ENCODE measurements at regions not wholly inside any gene's neighbourhood (a gene's known extent, or its start where the extent isn't known, plus 50 kb on each side); places are given as distances from the start of the nearest gene placed in this dataset.
A peak's percentile ranks its signal among the peaks of the same experiment; 100 is the strongest.
"Not testable (repeated sequence)": the region's sequence is repeated elsewhere in the genome, so short reads cannot be mapped to it uniquely, and the experiment has no call there.

- TF ChIP-seq CTCF (IDR thresholded peaks at IDR 0.05; ENCODE audit: low read length, missing control alignments) = no peak
- peak; percentile 19 for DNase-seq (ENCODE audit: low read depth)
- H3K4me3 ChIP-seq (replicated peaks; ENCODE audit: low read depth, low read length) = no peak overlapping the region
These were observed 154.1 kb downstream of the CD24 start for GRCh38 chr6:106820412-106820852.

DNA sequence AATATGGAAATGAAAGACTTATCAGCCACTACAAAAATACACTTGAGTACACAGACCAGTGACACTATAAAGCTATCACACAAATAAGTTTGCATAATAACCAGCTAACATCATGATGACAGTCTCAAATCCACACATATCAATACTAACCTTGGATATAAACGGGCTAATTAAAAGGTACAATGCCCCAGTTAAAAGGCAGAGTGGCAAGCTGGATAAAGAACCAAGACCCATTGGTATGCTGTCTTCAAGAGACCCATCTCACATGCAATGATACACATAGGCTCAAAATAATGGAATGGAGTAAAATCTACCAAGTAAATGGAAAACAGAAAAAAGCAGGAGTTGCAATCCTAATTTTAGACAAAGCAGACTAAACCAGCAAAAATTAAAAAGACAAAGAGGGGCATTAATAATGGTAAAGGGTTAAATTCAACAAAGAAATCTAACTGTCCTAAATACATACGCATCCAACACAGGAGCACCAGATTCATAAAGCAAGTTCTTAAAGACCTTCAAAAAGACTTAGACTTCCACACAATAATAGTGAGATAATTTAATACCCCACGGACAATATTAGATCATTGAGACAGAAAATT lies 163.3 kb downstream of the CD24 start:
- TF ChIP-seq CTCF (IDR thresholded peaks at IDR 0.05; ENCODE audit: low read length, missing control alignments) = no peak
- no peak for DNase-seq (ENCODE audit: low read depth)
- H3K4me3 ChIP-seq (replicated peaks; ENCODE audit: low read depth, low read length) = no peak overlapping the region

GRCh38 chr6:106808758-106809157 lies 165.8 kb downstream of the CD24 start:
- no peak for TF ChIP-seq CTCF (IDR thresholded peaks at IDR 0.05; ENCODE audit: low read length, missing control alignments)
- no peak overlapping the region for H3K4me3 ChIP-seq (replicated peaks; ENCODE audit: low read depth, low read length)
- DNase-seq (ENCODE audit: low read depth) = no peak

DNA sequence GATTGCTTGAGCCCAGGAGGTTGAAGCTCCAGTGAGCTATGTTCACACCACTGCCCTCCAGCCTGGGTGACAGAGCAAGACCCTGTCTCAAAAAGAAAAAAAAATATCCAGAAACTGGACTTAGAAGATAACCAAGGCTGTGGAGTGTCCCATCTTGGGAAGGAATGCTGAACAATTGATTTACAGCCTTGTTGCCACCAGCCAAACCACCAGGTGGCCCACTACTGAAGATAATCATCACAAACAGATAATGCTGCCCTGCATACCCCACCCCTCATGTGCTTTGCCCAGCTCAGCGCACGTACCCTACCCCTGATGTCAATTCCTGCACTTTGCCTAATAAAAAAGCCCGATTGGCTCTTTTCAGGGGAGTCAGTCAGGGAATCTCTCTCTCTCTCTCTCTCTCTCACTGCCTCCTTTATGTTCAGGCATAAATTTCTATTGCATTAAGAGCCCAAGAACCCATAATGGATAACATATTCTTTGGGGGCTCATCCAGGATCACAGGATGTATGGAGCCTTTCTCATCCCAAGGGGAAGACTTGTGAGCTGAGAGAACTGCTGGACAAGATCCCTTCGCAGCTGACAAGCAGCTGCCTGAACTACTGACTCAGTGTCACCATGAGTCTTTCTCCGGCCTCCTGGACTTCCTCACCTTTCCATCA lies 166.4 kb downstream of the CD24 start:
- DNase-seq (ENCODE audit: low read depth) = no peak
- no peak for TF ChIP-seq CTCF (IDR thresholded peaks at IDR 0.05; ENCODE audit: low read length, missing control alignments)
- no peak overlapping the region for H3K4me3 ChIP-seq (replicated peaks; ENCODE audit: low read depth, low read length)

DNA sequence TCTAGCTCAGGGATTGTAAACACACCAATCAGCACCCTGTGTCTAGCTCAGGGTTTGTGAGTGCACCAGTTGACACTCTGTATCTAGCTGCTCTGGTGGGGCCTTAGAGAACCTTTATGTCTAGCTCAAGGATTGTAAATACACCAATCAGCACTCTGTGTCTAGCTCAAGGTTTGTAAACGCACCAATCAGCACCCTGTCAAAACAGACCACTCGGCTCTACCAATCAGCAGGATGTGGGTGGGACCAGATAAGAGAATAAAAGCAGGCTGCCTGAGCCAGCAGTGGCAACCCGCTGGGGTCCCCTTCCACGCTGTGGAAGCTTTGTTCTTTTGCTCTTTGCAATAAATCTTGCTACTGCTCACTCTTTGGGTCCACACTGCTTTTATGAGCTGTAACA lies 168.3 kb downstream of the CD24 start:
- not testable (repeated sequence) for H3K4me3 ChIP-seq (replicated peaks; ENCODE audit: low read depth, low read length); DNase-seq (ENCODE audit: low read depth)

DNA sequence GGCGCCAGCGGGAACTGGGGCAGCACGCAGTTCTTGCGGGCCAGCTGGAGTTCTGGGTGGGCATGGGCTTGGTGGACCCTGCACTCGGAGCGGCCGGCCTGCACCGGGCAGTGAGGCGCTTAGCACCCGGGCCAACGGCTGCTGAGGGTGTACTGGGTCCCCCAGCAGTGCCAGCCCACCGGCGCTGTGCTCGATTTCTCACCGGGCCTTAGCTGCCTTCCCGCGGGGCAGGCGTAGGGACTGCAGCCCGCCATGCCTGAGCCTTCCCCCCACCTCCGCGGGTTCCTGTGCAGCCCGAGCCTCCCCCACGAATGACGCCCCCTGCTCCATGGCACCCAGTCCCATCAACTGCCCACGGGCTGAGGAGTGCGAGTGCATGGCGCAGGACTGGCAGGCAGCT lies 168.8 kb downstream of the CD24 start:
- H3K4me3 ChIP-seq (replicated peaks; ENCODE audit: low read depth, low read length) = no peak overlapping the region
- no peak for TF ChIP-seq CTCF (IDR thresholded peaks at IDR 0.05; ENCODE audit: low read length, missing control alignments)

DNA sequence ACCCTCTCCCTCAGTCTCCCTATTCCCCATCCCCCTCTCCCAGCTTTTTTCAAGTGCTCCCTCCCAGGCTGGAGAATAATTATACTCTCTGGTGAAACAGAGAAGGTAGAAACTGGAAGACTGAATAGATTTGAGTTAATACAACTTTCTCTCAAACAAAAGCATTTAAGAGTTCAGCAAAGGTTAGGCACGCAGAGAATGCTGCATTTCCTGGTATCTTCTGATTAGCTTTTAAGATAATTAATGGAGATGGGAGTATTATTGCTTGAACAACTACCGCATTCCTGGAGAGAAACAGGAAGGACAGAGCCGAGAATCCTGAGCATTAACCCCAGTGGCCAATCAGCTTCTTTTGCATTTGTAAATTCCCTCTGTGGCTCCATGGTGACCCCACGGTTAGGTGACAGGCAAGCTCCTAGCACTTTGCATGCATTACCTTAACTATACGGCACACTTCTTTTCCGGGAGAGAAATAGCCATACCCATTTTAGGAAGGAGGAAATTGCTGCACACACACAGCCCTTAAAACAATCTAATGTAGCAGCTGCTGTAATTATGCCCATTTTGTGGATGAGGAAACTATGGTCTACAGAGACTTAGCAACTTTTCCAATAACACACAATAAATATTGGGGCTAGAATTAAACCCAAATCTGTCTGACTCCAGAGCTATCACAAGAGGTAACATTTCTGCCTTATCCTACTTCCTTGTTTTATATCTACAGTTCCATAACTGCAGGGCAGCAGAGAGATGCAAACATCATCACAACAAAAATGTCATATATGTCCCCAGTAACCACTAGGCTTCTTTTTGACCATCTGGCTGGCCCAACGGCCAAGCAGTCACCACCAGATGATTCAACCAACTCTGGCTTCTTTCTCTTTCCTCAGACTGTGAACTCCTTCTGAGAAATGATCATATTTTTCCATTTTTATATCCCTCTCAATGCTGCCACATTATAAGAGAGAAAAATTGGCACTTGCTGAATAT lies 169.9 kb downstream of the CD24 start:
- no peak overlapping the region for H3K4me3 ChIP-seq (replicated peaks; ENCODE audit: low read depth, low read length)
- TF ChIP-seq CTCF (IDR thresholded peaks at IDR 0.05; ENCODE audit: low read length, missing control alignments) = no peak
- no peak for DNase-seq (ENCODE audit: low read depth)

More for the DNA sequence above, 168.8 kb downstream of the CD24 start:
- DNase-seq (ENCODE audit: low read depth) = no peak

Measured in fibroblast of pulmonary artery (primary cell).